Right renal cortex interstitium (tissue), 3 donors: ENCODE measurements at regions not wholly inside any gene's neighbourhood (a gene's known extent, or its start where the extent isn't known, plus 50 kb on each side); places are given as distances from the start of the nearest gene placed in this dataset.
"Not testable (repeated sequence)": the region's sequence is repeated elsewhere in the genome, so short reads cannot be mapped to it uniquely, and the experiment has no call there.

Experiments used
- DNase-seq, 3 donors: peaks; one replicate each; pipeline ENCODE4 v3.0.0-alpha.2; 2013; ENCODE audit warnings: low read depth in 3 of 3, low spot score in 2 of 3

- DNase-seq: no peak
These were observed 335.3 kb downstream of the FAM181B start for GRCh38 chr11:82398300-82398815.

GRCh38 chr11:82396639-82397038, 337.0 kb downstream of the FAM181B start:
- not testable (repeated sequence) for DNase-seq

GRCh38 chr11:82384308-82384707, 349.4 kb downstream of the FAM181B start:
- DNase-seq: no peak

GRCh38 chr11:82373781-82374542, 359.7 kb downstream of the FAM181B start:
- DNase-seq: no peak

- DNase-seq: no peak
These were observed 368.3 kb downstream of the FAM181B start for GRCh38 chr11:82365351-82365750.

- DNase-seq: no peak
These were observed 377.3 kb downstream of the FAM181B start for GRCh38 chr11:82356316-82356715.

GRCh38 chr11:82355313-82355823, 378.3 kb downstream of the FAM181B start:
- DNase-seq: no peak

GRCh38 chr11:82326853-82327252, 406.8 kb downstream of the FAM181B start:
- DNase-seq: no peak

GRCh38 chr11:82321206-82321605, 412.5 kb downstream of the FAM181B start:
- DNase-seq: no peak

GRCh38 chr11:82315093-82315492, 418.6 kb downstream of the FAM181B start:
- peak; percentile 10 to 27 (median 23) for DNase-seq

GRCh38 chr11:82308979-82309378, 424.7 kb downstream of the FAM181B start:
- no peak for DNase-seq

- DNase-seq: no peak
These were observed 428.5 kb downstream of the FAM181B start for GRCh38 chr11:82305123-82305522.

- DNase-seq: no peak
These were observed 430.0 kb downstream of the FAM181B start for GRCh38 chr11:82303671-82304070.

- no peak for DNase-seq
These were observed 445.2 kb downstream of the FAM181B start for GRCh38 chr11:82288471-82288870.

GRCh38 chr11:82270870-82271269, 462.8 kb downstream of the FAM181B start:
- no peak for DNase-seq

GRCh38 chr11:82268627-82269026, 465.0 kb downstream of the FAM181B start:
- DNase-seq: no peak

GRCh38 chr11:82267186-82267585, 466.5 kb downstream of the FAM181B start:
- no peak for DNase-seq

- DNase-seq: no peak
These were observed 472.3 kb downstream of the FAM181B start for GRCh38 chr11:82261367-82261766.

GRCh38 chr11:82250047-82250446, 483.6 kb downstream of the FAM181B start:
- DNase-seq: no peak

- no peak for DNase-seq
These were observed 486.7 kb downstream of the FAM181B start for GRCh38 chr11:82246926-82247325.

- no peak for DNase-seq
These were observed 494.2 kb downstream of the FAM181B start for GRCh38 chr11:82239498-82239897.

GRCh38 chr11:82234256-82234655, 499.4 kb downstream of the FAM181B start:
- DNase-seq: no peak
